ENCODE measurements at regions not wholly inside any gene's neighbourhood (a gene's known extent, or its start where the extent isn't known, plus 50 kb on each side); places are given as distances from the start of the nearest gene placed in this dataset.
"Not testable (repeated sequence)": the region's sequence is repeated elsewhere in the genome, so short reads cannot be mapped to it uniquely, and the experiment has no call there.

GRCh38 chr14:98187281-98187680 lies 1084.7 kb downstream of the BCL11B start:
- DNase-seq = no peak

GRCh38 chr14:98189062-98189461 lies 1082.9 kb downstream of the BCL11B start:
- DNase-seq = no peak

- DNase-seq = no peak
Measured at GRCh38 chr14:98189511-98189910, 1082.5 kb downstream of the BCL11B start.

- no peak for DNase-seq
Measured at GRCh38 chr14:98189944-98190343, 1082.1 kb downstream of the BCL11B start.

- DNase-seq = no peak
Measured at GRCh38 chr14:98192946-98193345, 1079.1 kb downstream of the BCL11B start.

- DNase-seq = no peak
Measured at GRCh38 chr14:98194821-98195220, 1077.2 kb downstream of the BCL11B start.

GRCh38 chr14:98195256-98195655 lies 1076.7 kb downstream of the BCL11B start:
- DNase-seq = no peak

GRCh38 chr14:98197933-98198332 lies 1074.1 kb downstream of the BCL11B start:
- DNase-seq = no peak

- DNase-seq = no peak
Measured at GRCh38 chr14:98198385-98198784, 1073.6 kb downstream of the BCL11B start.

GRCh38 chr14:98200601-98201000 lies 1071.4 kb downstream of the BCL11B start:
- DNase-seq = no peak

GRCh38 chr14:98203421-98203820 lies 1068.6 kb downstream of the BCL11B start:
- DNase-seq = no peak

- no peak for DNase-seq
Measured at GRCh38 chr14:98204139-98204538, 1067.9 kb downstream of the BCL11B start.

- DNase-seq = no peak
Measured at GRCh38 chr14:98207415-98207814, 1064.6 kb downstream of the BCL11B start.

GRCh38 chr14:98208211-98208611 lies 1063.8 kb downstream of the BCL11B start:
- no peak for DNase-seq

GRCh38 chr14:98208943-98209342 lies 1063.1 kb downstream of the BCL11B start:
- no peak for DNase-seq

- no peak for DNase-seq
Measured at GRCh38 chr14:98210045-98210672, 1061.8 kb downstream of the BCL11B start.

- no peak for DNase-seq
Measured at GRCh38 chr14:98217530-98217929, 1054.5 kb downstream of the BCL11B start.

- DNase-seq = no peak
Measured at GRCh38 chr14:98218218-98218617, 1053.8 kb downstream of the BCL11B start.

GRCh38 chr14:98219638-98220037 lies 1052.4 kb downstream of the BCL11B start:
- no peak for DNase-seq

- DNase-seq = no peak
Measured at GRCh38 chr14:98223106-98223505, 1048.9 kb downstream of the BCL11B start.

GRCh38 chr14:98223710-98224109 lies 1048.3 kb downstream of the BCL11B start:
- not testable (repeated sequence) for DNase-seq

- DNase-seq = peak; percentile 61
Measured at GRCh38 chr14:98226411-98226810, 1045.6 kb downstream of the BCL11B start.

GRCh38 chr14:98227000-98227726 lies 1044.8 kb downstream of the BCL11B start:
- DNase-seq = no peak

- DNase-seq = no peak
Measured at GRCh38 chr14:98227727-98228111, 1044.3 kb downstream of the BCL11B start.
